ENCODE measurements at regions not wholly inside any gene's neighbourhood (a gene's known extent, or its start where the extent isn't known, plus 50 kb on each side); places are given as distances from the start of the nearest gene placed in this dataset.

DNA sequence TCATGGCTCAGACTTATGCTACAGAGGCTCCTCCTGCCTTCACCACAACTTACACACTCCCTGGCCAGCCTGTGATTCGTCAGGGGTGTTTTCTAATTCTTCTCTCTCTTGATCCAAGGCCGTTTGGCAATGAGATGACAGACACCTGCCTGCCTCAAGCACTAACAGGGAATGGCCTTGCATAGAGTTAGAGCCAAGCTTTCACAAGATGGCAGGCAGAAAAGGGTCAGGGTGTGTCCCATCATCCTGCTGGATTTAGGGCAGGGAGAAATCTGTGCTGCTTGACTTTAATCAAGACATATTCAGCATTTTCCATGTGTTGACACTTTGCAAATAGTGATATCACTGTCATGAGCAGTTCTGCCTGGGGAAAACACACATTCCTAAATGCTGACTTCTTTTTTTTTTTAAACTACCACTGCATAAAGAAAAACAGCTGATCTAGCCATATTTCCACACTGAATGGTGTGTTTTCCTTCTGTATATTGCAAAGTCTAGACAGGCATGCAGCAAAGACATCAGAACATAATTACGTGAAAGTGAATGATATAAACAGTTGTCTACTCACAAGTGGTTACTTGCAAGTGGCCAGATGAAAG lies 95.0 kb upstream of the SLC25A48 start:
- TF ChIP-seq, protein P1, sequence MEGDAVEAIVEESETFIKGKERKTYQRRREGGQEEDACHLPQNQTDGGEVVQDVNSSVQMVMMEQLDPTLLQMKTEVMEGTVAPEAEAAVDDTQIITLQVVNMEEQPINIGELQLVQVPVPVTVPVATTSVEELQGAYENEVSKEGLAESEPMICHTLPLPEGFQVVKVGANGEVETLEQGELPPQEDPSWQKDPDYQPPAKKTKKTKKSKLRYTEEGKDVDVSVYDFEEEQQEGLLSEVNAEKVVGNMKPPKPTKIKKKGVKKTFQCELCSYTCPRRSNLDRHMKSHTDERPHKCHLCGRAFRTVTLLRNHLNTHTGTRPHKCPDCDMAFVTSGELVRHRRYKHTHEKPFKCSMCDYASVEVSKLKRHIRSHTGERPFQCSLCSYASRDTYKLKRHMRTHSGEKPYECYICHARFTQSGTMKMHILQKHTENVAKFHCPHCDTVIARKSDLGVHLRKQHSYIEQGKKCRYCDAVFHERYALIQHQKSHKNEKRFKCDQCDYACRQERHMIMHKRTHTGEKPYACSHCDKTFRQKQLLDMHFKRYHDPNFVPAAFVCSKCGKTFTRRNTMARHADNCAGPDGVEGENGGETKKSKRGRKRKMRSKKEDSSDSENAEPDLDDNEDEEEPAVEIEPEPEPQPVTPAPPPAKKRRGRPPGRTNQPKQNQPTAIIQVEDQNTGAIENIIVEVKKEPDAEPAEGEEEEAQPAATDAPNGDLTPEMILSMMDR (IDR thresholded peaks at IDR 0.05), result no peak
- TF ChIP-seq POLR2AphosphoS5 (IDR thresholded peaks at IDR 0.05), result no peak

Measured in breast epithelium (tissue), 3 donors.